NCI-H748 (cell line): ENCODE measurements at regions not wholly inside any gene's neighbourhood (a gene's known extent, or its start where the extent isn't known, plus 50 kb on each side); places are given as distances from the start of the nearest gene placed in this dataset.

Experiments used
- DNase-seq: peaks from one replicate; lab custom pipeline; 2025; ENCODE audit not compliant: unreplicated experiment; lab: John Stamatoyannopoulos, UW

GRCh38 chr12:65517656-65518210, 239.2 kb downstream of the MSRB3 start:
- DNase-seq, result no peak

GRCh38 chr12:65518771-65519170, 240.3 kb downstream of the MSRB3 start:
- DNase-seq, result no peak

GRCh38 chr12:65520658-65521057, 242.2 kb downstream of the MSRB3 start:
- DNase-seq, result no peak

- no peak for DNase-seq
Observed at GRCh38 chr12:65522956-65523860, 244.7 kb downstream of the MSRB3 start.

- DNase-seq, result no peak
Observed at GRCh38 chr12:65524666-65525065, 246.2 kb downstream of the MSRB3 start.

- no peak for DNase-seq
Observed at GRCh38 chr12:65525491-65526141, 247.1 kb downstream of the MSRB3 start.

GRCh38 chr12:65526311-65526710, 247.8 kb downstream of the MSRB3 start:
- no peak for DNase-seq

- DNase-seq, result no peak
Observed at GRCh38 chr12:65528127-65528526, 249.6 kb downstream of the MSRB3 start.

GRCh38 chr12:65529106-65529505, 250.6 kb downstream of the MSRB3 start:
- no peak for DNase-seq

GRCh38 chr12:65529771-65530435, 251.4 kb downstream of the MSRB3 start:
- DNase-seq, result no peak

GRCh38 chr12:65532162-65532561, 253.7 kb downstream of the MSRB3 start:
- DNase-seq, result no peak

GRCh38 chr12:65532764-65533163, 254.3 kb downstream of the MSRB3 start:
- DNase-seq, result no peak

GRCh38 chr12:65533177-65533883, 254.8 kb downstream of the MSRB3 start:
- no peak for DNase-seq

- DNase-seq, result no peak
Observed at GRCh38 chr12:65534238-65534841, 255.9 kb downstream of the MSRB3 start.

- no peak for DNase-seq
Observed at GRCh38 chr12:65535946-65536345, 257.5 kb downstream of the MSRB3 start.

GRCh38 chr12:65536351-65536750, 257.9 kb downstream of the MSRB3 start:
- DNase-seq, result no peak

GRCh38 chr12:65536876-65537681, 258.6 kb downstream of the MSRB3 start:
- DNase-seq, result no peak

GRCh38 chr12:65537978-65538377, 259.5 kb downstream of the MSRB3 start:
- no peak for DNase-seq

- no peak for DNase-seq
Observed at GRCh38 chr12:65539023-65539422, 260.5 kb downstream of the MSRB3 start.

GRCh38 chr12:65540140-65540539, 261.7 kb downstream of the MSRB3 start:
- DNase-seq, result no peak
